Keratinocyte (primary cell): ENCODE measurements at regions not wholly inside any gene's neighbourhood (a gene's known extent, or its start where the extent isn't known, plus 50 kb on each side); places are given as distances from the start of the nearest gene placed in this dataset.

Experiments used
- EZH2 ChIP-seq: IDR thresholded peaks from one replicate; pipeline ENCODE4 v1.6.1; 2012; ENCODE audit warnings: inconsistent platforms, mild to moderate bottlenecking, low read length, moderate library complexity
- TF ChIP-seq, protein P1 (sequence below), 3 experiments: IDR thresholded peaks in 1 of 3; conservative IDR thresholded peaks in 1 of 3; optimal IDR thresholded peaks in 1 of 3; 2 replicates in 2 of 3; 3 replicates in 1 of 3; pipeline versions ENCODE3 to v1.5.1; 2011; ENCODE audit warnings: low read length in 3 of 3, mild to moderate bottlenecking in 3 of 3, moderate library complexity in 2 of 3, control low read depth in 1 of 3, inconsistent platforms in 1 of 3; ENCODE audit not compliant: insufficient read depth in 2 of 3; ENCODE audit errors: extremely low read depth in 1 of 3

GRCh38 chr3:177469216-177469615 lies 271.9 kb upstream of the TBL1XR1 start:
- TF ChIP-seq, protein P1, sequence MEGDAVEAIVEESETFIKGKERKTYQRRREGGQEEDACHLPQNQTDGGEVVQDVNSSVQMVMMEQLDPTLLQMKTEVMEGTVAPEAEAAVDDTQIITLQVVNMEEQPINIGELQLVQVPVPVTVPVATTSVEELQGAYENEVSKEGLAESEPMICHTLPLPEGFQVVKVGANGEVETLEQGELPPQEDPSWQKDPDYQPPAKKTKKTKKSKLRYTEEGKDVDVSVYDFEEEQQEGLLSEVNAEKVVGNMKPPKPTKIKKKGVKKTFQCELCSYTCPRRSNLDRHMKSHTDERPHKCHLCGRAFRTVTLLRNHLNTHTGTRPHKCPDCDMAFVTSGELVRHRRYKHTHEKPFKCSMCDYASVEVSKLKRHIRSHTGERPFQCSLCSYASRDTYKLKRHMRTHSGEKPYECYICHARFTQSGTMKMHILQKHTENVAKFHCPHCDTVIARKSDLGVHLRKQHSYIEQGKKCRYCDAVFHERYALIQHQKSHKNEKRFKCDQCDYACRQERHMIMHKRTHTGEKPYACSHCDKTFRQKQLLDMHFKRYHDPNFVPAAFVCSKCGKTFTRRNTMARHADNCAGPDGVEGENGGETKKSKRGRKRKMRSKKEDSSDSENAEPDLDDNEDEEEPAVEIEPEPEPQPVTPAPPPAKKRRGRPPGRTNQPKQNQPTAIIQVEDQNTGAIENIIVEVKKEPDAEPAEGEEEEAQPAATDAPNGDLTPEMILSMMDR (optimal IDR thresholded peaks at IDR 0.05 in 1 of 3, IDR thresholded peaks at IDR 0.05 in 1 of 3, conservative IDR thresholded peaks at IDR 0.05 in 1 of 3; ENCODE audit: extremely low read depth in 1 of 3, insufficient read depth in 2 of 3, low read length in 3 of 3), result no peak
- TF ChIP-seq EZH2, result no peak
